Raji (cell line): ENCODE measurements at regions not wholly inside any gene's neighbourhood (a gene's known extent, or its start where the extent isn't known, plus 50 kb on each side); places are given as distances from the start of the nearest gene placed in this dataset.

Experiments
- POLR2A ChIP-seq: IDR thresholded peaks from 2 replicates; pipeline ENCODE4 v1.6.1; 2011; ENCODE audit warnings: low read depth, low read length, control low read depth; ENCODE audit not compliant: insufficient read depth

GRCh38 chr13:50348371-50348770 lies 333.1 kb downstream of the KCNRG start:
- TF ChIP-seq POLR2A, result no peak

GRCh38 chr13:50352720-50353480 lies 337.7 kb downstream of the KCNRG start:
- no peak for TF ChIP-seq POLR2A

- TF ChIP-seq POLR2A, result no peak
These were observed 338.6 kb downstream of the KCNRG start for GRCh38 chr13:50353651-50354415.

GRCh38 chr13:50355797-50356196 lies 340.6 kb downstream of the KCNRG start:
- no peak for TF ChIP-seq POLR2A

GRCh38 chr13:50357136-50357535 lies 341.9 kb downstream of the KCNRG start:
- TF ChIP-seq POLR2A, result no peak

GRCh38 chr13:50357586-50358118 lies 342.4 kb downstream of the KCNRG start:
- TF ChIP-seq POLR2A, result no peak

- no peak for TF ChIP-seq POLR2A
These were observed 343.2 kb downstream of the KCNRG start for GRCh38 chr13:50358231-50359040.

- no peak for TF ChIP-seq POLR2A
These were observed 343.8 kb downstream of the KCNRG start for GRCh38 chr13:50359041-50359367.

GRCh38 chr13:50359779-50360178 lies 344.5 kb downstream of the KCNRG start:
- no peak for TF ChIP-seq POLR2A

GRCh38 chr13:50360637-50361036 lies 345.4 kb downstream of the KCNRG start:
- TF ChIP-seq POLR2A, result no peak

- no peak for TF ChIP-seq POLR2A
These were observed 346.0 kb downstream of the KCNRG start for GRCh38 chr13:50361282-50361681.

- TF ChIP-seq POLR2A, result no peak
These were observed 350.5 kb downstream of the KCNRG start for GRCh38 chr13:50365408-50366391.

- TF ChIP-seq POLR2A, result no peak
These were observed 351.4 kb downstream of the KCNRG start for GRCh38 chr13:50366488-50367174.

- TF ChIP-seq POLR2A, result no peak
These were observed 354.4 kb downstream of the KCNRG start for GRCh38 chr13:50369646-50370045.
